Activated CD8-positive, alpha-beta memory T cell treated with anti-CD3 and anti-CD28 coated beads for 24 hours (primary cell): ENCODE measurements at regions not wholly inside any gene's neighbourhood (a gene's known extent, or its start where the extent isn't known, plus 50 kb on each side); places are given as distances from the start of the nearest gene placed in this dataset.

Experiments used
- DNase-seq: peaks from one replicate; pipeline ENCODE4 v3.0.0-alpha.2; 2020

DNA sequence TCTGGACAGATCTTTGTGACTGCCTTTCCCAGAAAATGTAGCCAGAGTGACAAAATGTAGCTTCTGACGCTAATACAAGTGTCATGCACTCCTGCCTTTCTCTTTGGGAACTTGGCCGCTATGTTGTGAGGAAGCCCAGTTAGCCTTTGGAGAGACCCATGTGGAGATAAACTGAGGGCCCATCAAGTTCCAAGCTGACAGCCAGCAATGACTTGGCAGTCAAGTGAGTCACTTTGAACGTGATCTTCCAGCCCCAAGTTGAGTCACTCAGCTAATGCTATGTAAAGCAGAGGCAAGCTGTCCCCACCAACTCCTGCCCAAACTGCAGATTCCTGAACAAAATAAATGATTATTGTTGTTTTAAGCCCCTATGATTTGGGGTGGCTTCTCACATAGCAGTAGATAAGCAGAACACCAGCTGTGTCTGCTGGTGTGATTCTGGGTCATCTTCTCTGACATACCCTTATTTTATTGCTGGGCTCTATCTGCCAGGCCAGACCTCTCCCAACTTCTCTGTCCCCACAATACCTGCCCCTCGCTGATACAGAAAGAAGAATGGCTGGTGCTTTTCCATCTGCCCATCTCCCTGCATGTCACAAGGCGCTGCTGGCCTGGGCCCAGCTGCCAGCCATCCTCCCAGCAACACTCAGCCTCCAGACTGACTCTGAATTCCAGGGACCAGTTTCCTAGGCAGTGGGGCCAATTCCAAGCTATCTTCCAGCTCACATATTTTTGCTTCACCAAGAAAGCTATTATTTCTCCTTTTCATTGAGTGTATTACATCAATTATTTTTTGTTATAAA, 274.8 kb downstream of the LRFN2 start:
- DNase-seq = no peak

DNA sequence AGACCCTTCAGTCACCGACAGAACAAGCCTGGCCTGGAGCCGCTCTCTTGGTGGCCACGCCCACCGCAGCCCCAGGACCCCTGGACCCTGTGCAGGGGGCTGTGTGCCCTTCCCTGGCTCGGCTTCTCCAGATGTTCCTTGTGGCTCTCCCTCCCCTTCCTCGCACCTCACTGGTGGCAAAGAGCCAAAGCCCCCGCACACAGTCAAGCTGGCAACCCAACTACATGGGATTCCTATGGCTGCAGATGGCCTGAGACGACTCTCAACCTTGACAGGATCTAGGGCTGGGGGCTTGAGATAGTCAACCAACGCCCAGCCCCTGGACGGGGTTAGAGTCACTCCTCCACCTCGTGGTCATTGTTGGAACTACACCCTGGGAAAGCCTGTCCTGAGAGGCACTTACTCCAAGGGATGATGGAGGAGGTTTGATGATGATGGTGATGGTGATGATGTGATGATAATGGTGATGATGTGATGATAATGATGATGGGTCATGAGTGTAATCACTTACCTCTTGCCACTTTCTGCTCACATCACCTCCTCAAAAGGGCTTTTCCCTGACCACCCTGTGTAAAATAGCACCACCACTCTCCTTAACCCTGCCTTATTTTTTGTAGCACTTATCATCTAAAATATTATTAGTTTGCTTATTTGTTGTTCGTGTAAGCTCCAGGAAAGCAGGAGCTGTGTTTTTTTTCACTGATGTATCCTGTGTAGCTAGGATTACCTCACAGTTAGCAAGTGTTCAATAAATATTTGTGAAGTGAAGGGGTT, 278.4 kb downstream of the LRFN2 start:
- DNase-seq = peak; percentile 81

DNA sequence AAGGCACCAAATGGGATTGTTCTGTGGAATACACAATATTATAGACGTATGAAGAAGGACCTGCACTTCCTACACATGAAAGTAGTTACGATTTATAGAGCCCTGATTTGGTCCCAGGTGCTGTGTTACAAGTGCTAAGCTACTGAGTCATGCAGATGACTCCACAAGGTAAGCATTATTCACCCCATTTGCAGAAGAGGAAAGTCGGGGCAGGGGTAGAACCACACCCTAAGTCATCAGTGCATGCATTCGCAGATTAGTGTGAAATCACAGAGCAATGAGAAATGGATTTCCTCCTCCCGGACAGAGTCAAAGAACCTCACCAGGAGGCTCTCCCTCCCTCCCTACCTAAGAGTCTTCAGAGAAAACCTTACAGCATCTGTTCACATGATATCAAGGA, 279.5 kb downstream of the LRFN2 start:
- no peak for DNase-seq

DNA sequence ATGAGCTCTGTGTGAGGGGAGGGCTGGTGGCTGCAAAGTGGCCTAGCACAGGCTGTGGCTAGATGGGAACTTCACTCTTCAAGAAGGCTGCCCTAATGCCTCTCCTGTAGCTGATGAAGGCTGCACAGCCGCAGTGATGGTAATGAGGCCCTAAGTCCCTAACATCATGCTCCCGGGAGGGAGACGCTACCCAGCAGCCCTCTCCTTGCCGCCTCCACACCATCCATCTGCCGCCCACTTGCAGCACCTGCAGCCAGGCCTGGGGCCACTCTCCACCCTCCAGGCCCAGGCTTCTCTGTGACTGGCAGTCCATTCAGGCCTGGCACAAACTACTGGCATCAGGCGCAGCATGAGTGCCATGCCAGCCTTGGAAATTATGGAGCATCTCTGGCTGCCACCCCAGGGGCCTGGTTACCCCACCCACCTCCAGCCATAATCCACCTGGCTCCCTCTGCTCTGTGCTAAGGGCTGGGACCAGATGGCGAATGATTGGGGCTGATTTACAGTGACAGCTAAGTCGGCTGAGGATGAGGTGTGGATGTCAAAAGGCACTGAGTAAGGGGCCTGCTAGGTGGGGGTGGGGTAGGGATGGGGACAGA, 284.2 kb downstream of the LRFN2 start:
- no peak for DNase-seq

DNA sequence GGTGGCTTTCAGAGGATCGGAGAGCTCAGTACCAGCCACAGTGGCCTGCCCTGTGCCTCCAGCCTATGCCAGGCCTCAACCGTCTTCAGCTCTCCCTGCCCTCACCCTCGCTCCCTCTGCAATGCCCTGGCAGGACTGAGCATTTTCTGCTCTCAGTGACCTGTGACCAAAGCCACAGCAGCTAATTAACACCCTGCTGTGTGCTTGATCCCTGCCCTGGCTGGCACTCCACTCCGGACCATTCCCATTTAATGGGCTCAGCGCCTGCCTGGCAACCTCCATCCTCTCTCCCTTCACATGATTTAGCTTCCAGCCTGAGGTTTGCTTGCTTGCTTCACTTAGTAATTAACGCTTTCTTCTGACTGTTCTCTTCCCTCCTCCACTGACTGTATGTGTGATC, 287.5 kb downstream of the LRFN2 start:
- DNase-seq = no peak

DNA sequence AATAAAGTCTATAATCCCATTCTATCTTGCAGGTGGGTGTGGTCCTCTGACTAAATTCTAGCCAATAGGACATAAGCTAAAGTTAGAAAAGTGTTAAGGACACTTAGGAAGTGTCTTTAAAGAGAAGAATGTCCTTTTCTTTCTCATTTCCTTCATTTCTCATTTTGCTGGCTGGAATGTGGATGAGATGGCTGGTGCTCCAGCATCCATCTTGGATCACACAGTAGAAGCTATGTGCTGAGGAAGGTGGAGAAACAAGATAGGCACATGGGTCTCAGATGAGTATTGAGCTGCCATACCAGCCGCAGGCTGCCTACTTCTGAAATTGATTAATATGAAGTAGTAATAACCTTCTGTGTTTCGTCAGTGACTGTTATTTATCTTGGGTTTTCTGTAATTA, 289.0 kb downstream of the LRFN2 start:
- DNase-seq = no peak

DNA sequence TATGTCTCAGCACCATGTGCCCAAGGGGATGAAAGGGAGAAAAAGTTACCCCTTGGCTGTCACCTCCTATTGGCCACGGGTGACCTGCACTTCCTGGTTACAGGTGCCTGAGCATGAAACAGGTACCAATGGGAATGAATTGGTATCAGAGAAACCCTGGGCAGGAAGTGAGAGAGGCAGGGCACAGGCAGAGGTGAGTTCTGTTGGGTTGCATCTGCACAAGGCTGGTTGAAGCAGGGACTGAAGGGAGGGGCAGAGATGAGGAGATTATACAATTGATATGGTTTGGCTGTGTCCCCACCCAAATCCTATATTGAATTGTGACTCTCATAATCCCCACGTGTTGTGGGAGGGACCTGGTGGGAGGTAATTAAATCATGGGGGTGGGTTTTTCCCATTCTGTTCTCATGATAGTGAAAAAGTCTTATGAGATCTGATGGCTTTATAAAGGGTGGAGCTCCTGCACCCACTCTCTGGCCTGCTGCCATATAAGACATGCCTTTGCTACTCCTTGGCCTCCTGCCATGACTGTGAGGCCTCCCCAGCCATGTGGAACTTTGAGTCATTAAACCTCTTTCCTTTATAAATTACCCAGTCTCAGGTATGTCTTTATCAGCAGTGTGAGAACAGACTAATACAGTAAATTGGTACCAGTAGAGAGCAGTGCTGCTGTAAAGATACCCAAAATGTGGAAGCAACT, 291.8 kb downstream of the LRFN2 start:
- DNase-seq = no peak

DNA sequence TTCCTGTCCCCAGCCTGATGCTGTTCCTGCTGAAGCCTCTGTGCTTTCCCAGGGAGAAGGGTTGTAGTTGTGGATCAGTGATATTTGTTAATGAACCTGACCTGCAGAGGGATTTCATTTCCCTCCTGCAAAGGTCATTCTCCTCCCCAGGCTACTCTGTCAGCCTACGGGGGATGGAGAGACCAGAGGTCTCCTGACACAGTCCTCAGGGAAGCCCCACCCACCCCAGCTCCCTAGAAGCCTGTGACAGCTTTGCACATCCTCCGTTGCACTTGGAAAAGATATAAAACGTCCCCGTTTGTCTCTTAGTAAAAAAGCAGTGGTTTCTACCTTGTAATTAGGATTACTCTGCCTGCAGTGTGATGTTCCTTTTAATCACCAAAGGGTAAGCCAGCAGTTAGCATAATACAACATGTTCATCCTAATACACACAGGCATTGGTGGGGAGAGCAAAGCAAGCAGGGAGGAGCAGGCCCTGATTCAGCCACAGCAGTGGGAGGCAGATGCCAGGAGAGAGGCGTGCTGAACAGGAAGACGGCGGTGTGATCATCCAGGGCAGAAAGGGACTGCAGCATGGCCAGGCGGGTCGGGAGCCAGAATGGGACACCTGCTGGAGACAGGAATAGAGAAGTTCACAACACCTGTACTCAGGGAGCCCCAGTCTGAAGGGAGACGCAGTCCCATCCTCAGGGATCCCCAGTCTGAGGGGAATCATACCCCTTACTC, 293.5 kb downstream of the LRFN2 start:
- no peak for DNase-seq

DNA sequence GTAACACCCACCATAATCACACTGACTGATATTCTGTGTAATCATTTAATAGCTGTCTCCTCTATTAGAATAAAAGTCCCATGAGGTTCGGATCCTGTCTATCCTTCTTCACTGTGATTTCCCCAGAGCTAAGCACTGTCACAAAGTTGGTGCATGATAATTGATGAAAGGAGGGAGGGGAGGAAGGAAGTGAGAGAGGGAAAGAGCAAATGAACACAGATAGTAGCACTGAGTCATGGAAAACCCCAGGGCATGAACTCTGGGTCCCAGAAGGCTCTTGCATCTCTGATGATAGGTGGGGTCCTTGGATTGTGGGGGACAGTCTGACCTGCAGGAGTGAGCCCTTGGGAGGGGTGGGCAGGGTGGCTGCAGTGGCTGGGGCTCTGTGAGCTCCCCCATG, 294.1 kb downstream of the LRFN2 start:
- DNase-seq = no peak

DNA sequence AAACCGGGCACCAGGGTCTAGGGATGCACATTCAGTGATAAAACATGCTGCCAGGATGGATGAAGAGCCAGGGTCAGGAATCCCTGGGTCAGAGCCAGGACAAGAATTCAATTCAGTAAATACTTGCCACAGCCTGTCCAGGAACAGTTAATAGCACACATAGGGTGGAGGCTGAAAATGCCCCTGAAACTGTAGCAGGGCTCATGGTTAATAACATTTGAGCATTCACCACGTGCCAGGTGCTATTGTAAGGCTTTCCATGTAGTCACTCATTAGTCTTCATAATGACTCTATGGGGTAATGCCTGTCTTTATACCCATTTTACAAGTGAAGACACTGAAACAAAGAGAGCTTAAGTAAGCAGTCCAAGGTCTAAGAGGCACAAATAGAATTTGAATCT, 296.3 kb downstream of the LRFN2 start:
- no peak for DNase-seq

DNA sequence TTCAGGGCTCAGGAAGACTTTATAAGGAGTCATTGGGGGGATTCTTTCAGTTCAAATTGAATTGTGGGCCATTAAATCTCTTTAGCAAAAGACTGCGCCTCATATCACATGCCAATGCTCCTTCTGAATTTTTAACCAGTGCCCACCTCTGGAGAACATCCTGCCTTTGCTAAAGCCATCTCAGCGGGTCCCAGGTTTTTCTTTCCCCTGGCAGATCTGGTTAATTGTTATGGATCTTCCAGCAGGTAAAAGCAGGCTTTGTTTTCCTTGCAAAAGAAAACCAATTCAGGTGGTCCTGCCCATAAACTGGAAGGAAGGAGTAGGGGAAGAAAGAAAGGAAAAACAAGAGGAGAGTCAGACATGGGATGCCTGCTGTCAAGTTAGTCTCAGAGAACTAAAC, 298.2 kb downstream of the LRFN2 start:
- DNase-seq = no peak

DNA sequence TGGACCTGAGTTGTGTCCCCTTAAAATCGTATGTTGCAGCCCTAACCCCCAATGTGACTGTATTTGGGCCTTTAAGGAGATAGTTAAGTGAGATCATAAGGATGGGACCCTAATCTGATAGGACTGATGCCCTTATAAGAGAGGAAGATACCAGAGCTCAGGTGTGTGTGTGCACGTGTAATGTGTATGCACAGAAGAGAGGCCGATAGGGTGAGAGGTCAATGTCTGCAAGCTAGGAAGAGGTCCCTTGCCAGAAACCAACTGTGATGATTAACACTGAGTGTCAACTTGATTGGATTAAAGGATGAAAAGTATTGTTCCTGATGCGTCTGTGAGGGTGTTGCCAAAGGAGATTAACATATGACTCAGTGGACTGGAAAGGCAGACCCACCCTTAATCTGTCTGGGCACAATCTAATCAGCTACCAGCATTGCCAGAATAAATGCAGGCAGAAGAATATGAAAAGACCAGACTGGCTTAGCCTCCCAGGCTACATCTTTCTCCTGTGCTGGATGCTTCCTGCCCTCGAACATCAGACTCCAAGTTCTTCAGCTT, 299.8 kb downstream of the LRFN2 start:
- DNase-seq = no peak

DNA sequence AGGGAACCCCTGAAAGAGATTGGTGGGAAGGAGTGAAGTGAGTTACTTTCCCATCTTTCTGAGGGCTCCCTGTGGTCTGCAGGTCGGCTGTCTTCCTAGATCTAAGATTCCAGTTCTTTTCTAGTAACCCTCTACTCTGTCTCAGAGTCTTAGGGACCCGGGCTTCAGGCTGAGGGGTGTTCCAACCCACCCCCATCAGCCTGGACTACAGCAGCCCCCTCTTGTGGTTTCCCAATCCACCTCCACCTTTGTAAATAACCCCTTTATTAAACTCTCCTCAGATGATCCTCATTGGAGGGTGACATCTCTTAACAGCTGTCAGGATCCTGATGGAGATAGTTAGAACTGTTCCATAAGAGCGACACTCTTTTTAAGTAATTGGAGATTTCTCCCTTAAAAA, 300.4 kb downstream of the LRFN2 start:
- no peak for DNase-seq

DNA sequence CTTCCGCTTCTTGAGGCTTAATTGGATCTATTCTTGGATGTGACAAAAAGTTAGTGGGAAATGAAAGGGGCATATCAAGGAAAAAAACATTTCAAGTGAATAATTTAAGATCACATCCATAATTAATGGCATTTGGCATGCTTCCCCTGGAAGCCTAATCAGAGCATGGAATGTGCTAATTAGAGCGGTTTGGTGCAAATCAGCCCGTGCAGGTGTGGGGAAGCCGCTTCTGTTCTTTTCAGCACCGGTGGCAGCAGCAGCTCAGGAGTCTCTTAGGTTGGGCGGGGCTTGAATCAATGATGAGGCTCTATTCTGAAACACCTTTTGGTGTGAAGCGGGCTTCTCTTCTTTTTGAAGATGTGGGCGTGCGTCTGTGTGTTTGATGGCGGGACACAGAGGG, 301.2 kb downstream of the LRFN2 start:
- no peak for DNase-seq

DNA sequence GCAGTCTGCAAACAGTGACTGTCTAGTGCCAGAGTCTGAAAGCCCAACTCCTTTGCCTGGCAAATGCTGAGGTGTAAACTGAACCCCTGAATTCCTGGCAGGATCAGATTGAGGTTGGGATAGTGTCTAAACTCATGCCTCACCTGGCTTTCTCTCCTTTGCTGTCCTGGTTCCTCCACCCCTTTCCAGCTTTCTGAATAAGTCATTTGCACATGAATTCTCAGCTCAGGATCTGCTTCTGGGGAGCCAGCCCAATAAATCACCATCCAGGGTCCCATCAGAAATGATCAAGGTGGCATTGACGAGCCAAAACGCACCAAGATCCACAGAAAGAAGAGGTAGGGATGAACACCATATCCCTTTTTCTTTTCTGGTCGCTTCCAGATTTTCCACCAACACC, 301.6 kb downstream of the LRFN2 start:
- DNase-seq = no peak

DNA sequence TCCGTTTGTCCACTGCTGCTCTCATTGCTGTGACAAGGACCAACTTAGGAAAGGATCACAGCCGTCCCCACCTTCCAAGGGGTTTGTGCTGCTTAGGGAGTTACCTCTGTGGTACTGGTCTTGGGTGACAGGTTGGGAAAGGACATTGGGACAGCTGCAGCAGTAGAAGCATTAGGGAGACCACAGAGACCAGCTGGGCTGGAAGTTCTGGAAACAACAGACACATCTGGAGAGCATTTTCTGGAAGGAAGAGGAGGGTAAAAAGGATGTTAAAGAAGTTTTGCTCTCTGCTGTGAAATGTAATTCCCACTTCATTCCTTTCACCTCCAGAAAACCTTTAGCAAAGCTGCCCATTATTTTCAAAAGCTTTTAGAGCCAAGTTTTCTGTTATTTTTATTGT, 304.2 kb downstream of the LRFN2 start:
- DNase-seq = no peak

DNA sequence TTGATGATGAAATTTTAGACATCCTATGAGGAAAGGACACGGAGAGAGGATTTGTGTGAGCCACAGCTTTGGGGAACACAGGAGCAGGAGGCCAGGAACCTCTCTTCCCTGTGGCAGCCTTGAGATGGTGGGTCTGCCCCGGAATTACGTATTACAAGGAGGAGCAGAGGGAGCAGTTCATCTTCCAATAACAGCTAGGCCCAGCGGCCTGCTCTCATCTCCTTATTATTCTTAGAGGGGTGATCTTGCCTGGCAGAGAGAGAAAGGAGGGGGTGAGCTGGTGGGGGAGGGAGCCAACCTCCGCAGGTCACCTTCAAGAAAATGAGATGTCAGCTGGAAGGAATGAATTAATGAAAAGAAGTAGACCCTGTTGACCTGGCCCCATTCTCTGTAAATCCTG, 305.8 kb downstream of the LRFN2 start:
- no peak for DNase-seq

DNA sequence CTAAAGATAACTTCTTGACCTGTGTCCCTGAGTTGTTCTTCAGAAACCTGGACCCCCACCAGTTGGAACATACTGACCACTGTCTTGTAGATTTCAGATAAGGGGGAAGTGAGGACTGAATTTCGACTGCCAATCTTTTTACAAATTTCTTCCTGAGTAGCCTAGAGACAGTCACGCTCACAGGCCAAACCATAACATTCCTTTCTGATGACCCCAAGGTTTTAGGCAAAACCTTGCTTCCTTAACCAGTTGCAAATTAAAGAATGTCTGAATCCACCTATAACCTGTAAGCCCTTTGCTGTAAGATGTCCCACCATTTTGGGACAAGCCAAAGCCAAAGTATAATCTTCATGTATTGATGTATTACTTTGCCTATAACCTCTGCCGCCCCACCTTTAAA, 306.9 kb downstream of the LRFN2 start:
- no peak for DNase-seq

DNA sequence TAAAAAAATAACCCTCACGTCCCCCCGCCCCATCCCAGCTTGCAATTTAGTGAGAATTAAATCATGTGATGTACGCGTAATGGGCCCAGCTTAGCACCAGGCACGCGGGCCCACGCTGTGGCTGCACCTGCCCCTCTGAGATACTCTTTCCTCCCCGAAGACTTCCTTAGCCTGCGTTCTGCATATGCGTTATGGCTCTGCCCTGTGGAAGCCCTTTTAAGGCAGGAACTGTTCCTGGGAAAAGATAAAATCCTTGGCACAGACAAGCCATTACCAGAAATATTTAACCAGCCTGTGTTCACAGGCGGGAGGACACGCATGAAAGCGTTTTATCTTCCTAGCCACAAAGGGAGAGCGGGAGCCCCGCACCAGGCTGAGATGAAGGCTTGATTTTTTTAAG, 311.0 kb downstream of the LRFN2 start:
- no peak for DNase-seq

DNA sequence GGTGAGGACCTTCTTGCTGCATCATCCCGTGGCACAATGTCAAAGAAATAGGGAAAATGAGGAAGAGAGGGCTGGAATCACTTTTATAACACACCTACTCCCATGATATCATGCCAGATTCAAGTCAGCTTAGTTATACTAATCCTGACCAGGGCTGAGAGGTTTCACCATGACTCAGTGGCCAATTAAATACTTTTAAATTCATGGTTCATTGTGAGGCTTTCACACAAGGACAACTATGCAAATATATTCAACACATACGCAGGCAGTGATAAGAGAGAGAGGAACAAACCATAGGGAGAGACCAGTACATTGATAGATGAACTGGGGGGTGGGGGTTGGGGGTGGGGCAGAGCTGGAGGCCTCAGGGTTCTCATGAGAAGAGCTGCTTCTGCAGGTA, 313.1 kb downstream of the LRFN2 start:
- DNase-seq = no peak

DNA sequence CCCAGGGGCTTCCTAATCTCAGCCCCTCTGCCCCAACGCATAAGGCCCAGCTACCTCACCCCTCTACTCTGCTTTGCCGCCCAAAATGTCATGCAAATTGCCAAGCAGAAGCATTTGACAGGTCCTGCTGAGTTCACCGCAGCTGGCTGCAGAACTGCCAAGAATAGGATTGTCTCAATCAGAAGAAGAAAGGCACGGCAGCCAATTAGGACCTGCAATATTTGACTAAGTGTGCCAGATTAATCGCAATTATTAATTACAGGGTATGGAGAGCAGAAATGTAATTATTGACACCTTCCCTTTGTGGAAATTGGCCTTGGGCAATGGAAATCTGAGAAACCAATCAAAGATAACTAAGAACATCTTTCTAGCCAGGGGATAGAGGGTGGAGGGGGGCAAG, 318.6 kb downstream of the LRFN2 start:
- no peak for DNase-seq

DNA sequence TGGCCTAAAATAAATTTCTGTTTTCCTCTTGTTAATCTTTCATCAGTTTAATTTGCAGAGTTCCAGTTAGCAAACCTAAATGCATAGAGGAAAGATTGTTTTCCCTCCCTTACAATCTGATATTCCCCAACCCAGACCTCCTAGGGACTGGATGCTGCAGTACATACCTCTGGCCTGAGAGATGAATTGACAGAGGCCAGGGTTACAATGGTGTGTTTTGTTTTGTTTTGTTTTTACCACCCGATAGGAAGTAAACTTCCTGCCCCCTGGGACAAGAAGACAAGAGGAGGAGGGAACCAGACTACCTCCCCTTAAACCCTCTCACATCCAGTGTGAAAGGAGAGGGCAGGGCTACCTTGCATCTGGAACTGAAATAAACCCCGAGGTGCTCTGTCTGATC, 319.0 kb downstream of the LRFN2 start:
- no peak for DNase-seq

DNA sequence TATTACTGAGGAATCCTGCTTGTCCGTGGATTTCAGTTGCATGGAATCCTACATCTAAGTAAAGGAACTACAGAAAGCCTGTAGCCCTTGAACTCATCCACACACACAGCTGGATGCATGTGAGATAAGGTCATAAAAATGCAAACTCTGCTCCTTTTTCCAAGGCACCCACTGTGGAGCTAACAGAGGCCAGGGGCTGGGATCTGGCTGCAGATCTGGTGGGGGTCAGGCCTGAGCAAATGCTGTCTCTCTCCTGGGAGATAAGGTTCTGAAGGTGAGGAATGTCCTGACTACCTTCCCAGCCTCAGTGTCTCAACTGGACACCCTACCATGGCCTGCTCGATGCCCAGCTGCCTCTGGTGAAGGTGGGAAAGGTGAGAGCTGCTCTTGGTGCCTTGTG, 321.5 kb downstream of the LRFN2 start:
- DNase-seq = no peak
